ENCODE measurements at regions not wholly inside any gene's neighbourhood (a gene's known extent, or its start where the extent isn't known, plus 50 kb on each side); places are given as distances from the start of the nearest gene placed in this dataset.

DNA sequence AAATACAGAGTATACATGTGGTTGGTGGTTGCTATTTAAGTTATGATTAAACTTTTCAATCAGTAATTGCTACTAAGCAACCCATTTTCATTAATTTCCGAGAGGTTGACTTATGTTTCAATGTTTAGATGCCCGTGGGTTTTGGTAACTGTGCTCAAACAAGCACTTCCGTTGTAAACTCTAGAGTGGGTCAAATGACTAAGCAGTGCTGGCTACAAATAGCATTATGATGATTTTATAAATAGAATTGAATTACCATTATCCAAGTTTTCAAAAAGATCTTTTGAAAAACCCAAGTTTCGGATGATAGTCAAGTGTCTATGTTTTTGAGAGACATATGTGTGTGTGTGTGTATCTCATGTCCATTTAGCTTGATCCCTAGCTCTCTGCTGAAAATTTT is 2369.4 kb upstream of the ACO1 start:
- BruUV-seq (replicated peaks) = no TSS peak
- intact Hi-C loops (cut with micrococcal nuclease) = no loop called here
- H4K20me1 ChIP-seq (replicated peaks; ENCODE audit: control insufficient read depth, extremely low read depth, insufficient read depth, low read length) = no peaks in the 10 kb centered on the region
- H3K4me2 ChIP-seq (ENCODE audit: insufficient read depth, low read length) = no peak overlapping the region
- CTCF ChIA-PET = no interaction called here
- POLR2A ChIA-PET = no interaction called here
- no peak overlapping the region for H3K9ac ChIP-seq (replicated peaks; ENCODE audit: extremely low read depth, insufficient read depth, low read length)
- no peaks in the 10 kb centered on the region for H3K79me2 ChIP-seq (ENCODE audit: control insufficient read depth, insufficient read depth, low read length)
- FAIRE-seq (no peak), DNase-seq (ENCODE audit: low read depth, low spot score) (no peak)
- no peaks in the 10 kb centered on the region for H3K4me1 ChIP-seq (ENCODE audit: control insufficient read depth, extremely low read depth, insufficient read depth, low read length)
- no peak for TF ChIP-seq EZH2 (IDR thresholded peaks at IDR 0.05; ENCODE audit: borderline replicate concordance, low read depth, low read length, severe bottlenecking)
- no peak for TF ChIP-seq POLR2A (IDR thresholded peaks at IDR 0.05; ENCODE audit: low read depth, low read length)
- no peak for TF ChIP-seq POLR2AphosphoS5 (IDR thresholded peaks at IDR 0.05; ENCODE audit: insufficient read depth, low read depth, low read length)
- TF ChIP-seq GATA2 (IDR thresholded peaks at IDR 0.05; ENCODE audit: insufficient read depth, insufficient read length, low read depth, low read length) = no peak
- TF ChIP-seq MAX (IDR thresholded peaks at IDR 0.05; ENCODE audit: insufficient read depth, insufficient read length) = no peak
- no peak overlapping the region for H3K4me3 ChIP-seq (replicated peaks in 1 of 3; ENCODE audit: insufficient read depth in 1 of 3, low read depth in 1 of 3, low read length in 3 of 3)
- H3K36me3 ChIP-seq (ENCODE audit: control insufficient read depth in 2 of 2, extremely low read depth in 1 of 2, insufficient read depth in 2 of 2, low read length in 2 of 2) = no peaks in the 10 kb centered on the region
- dilution Hi-C loops (cut with MboI; ENCODE audit: extremely low pct_ligation_motif_present, low sequenced_read_pairs) = no loop called here
- H3K27ac ChIP-seq (ENCODE audit: insufficient read depth, low read depth, low read length) = no peak overlapping the region
- no peaks in the 10 kb centered on the region for H3K9me1 ChIP-seq (replicated peaks; ENCODE audit: control insufficient read depth, extremely low read depth, insufficient read depth, low read length)
- H2AFZ ChIP-seq (ENCODE audit: low read depth, low read length) = no peak overlapping the region
- H3K9me3 ChIP-seq (replicated peaks; ENCODE audit: control insufficient read depth, insufficient read depth, low read length) = no peaks in the 10 kb centered on the region
- no peaks in the 10 kb centered on the region for H3K27me3 ChIP-seq (ENCODE audit: control insufficient read depth in 2 of 2, insufficient read depth in 2 of 2, low read length in 2 of 2)

DNA sequence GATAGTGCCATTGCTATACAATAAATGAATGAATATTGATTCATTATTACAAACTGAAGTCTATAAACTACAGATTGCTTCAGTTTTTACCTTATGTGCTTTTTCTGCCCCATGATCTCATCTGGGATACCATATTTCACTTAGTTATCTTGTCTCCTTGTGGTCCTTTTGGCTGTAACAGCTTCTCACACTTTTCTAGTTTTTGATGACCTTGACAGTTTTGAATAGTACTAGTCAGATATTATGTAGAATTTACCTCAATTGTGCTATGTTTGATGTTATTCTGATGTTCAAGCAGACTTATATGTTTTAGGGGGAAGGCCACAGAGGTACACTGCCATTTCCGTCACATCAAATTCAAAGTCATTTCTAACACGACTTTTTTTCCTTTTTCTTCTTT is 2364.3 kb upstream of the ACO1 start:
- Histone ChIP-seq H4K20me1 (replicated peaks; ENCODE audit: control insufficient read depth, extremely low read depth, insufficient read depth, low read length) (no peaks in the 10 kb centered on the region), H2AFZ (ENCODE audit: low read depth, low read length) (no peak overlapping the region), H3K4me2 (ENCODE audit: insufficient read depth, low read length) (no peak overlapping the region), H3K4me1 (ENCODE audit: control insufficient read depth, extremely low read depth, insufficient read depth, low read length) (no peaks in the 10 kb centered on the region), H3K79me2 (ENCODE audit: control insufficient read depth, insufficient read depth, low read length) (no peaks in the 10 kb centered on the region), H3K4me3 (replicated peaks in 1 of 3; ENCODE audit: insufficient read depth in 1 of 3, low read depth in 1 of 3, low read length in 3 of 3) (no peak overlapping the region), H3K9ac (replicated peaks; ENCODE audit: extremely low read depth, insufficient read depth, low read length) (no peak overlapping the region), H3K9me1 (replicated peaks; ENCODE audit: control insufficient read depth, extremely low read depth, insufficient read depth, low read length) (no peaks in the 10 kb centered on the region), H3K27ac (ENCODE audit: insufficient read depth, low read depth, low read length) (no peak overlapping the region), H3K36me3 (ENCODE audit: control insufficient read depth in 2 of 2, extremely low read depth in 1 of 2, insufficient read depth in 2 of 2, low read length in 2 of 2) (no peaks in the 10 kb centered on the region), H3K9me3 (replicated peaks; ENCODE audit: control insufficient read depth, insufficient read depth, low read length) (no peaks in the 10 kb centered on the region), H3K27me3 (ENCODE audit: control insufficient read depth in 2 of 2, insufficient read depth in 2 of 2, low read length in 2 of 2) (no peaks in the 10 kb centered on the region)
- DNase-seq (ENCODE audit: low read depth, low spot score) (no peak), FAIRE-seq (no peak)
- TF ChIP-seq MYC (IDR thresholded peaks at IDR 0.05; ENCODE audit: low read depth, low read length) (no peak), JUN (IDR thresholded peaks at IDR 0.05; ENCODE audit: borderline replicate concordance, insufficient read depth, insufficient read length, low read depth) (no peak), GATA2 (IDR thresholded peaks at IDR 0.05; ENCODE audit: insufficient read depth, insufficient read length, low read depth, low read length) (no peak), MAX (IDR thresholded peaks at IDR 0.05; ENCODE audit: insufficient read depth, insufficient read length) (no peak), POLR2A (IDR thresholded peaks at IDR 0.05; ENCODE audit: low read depth, low read length) (no peak), POLR2AphosphoS5 (IDR thresholded peaks at IDR 0.05; ENCODE audit: insufficient read depth, low read depth, low read length) (no peak), FOS (IDR thresholded peaks at IDR 0.05; ENCODE audit: borderline replicate concordance, insufficient read depth, low read length) (no peak), EZH2 (IDR thresholded peaks at IDR 0.05; ENCODE audit: borderline replicate concordance, low read depth, low read length, severe bottlenecking) (no peak)
- TF ChIP-seq, protein P1, sequence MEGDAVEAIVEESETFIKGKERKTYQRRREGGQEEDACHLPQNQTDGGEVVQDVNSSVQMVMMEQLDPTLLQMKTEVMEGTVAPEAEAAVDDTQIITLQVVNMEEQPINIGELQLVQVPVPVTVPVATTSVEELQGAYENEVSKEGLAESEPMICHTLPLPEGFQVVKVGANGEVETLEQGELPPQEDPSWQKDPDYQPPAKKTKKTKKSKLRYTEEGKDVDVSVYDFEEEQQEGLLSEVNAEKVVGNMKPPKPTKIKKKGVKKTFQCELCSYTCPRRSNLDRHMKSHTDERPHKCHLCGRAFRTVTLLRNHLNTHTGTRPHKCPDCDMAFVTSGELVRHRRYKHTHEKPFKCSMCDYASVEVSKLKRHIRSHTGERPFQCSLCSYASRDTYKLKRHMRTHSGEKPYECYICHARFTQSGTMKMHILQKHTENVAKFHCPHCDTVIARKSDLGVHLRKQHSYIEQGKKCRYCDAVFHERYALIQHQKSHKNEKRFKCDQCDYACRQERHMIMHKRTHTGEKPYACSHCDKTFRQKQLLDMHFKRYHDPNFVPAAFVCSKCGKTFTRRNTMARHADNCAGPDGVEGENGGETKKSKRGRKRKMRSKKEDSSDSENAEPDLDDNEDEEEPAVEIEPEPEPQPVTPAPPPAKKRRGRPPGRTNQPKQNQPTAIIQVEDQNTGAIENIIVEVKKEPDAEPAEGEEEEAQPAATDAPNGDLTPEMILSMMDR (IDR thresholded peaks at IDR 0.05; ENCODE audit: extremely low read depth in 1 of 2, insufficient read depth in 1 of 2, low read depth in 1 of 2, low read length in 2 of 2) = no peak
- dilution Hi-C loops (cut with MboI; ENCODE audit: extremely low pct_ligation_motif_present, low sequenced_read_pairs) = no loop called here
- CTCF ChIA-PET = no interaction called here
- POLR2A ChIA-PET = no interaction called here
- BruUV-seq (replicated peaks) = no TSS peak
- intact Hi-C loops (cut with micrococcal nuclease) = no loop called here
